Lung (tissue), 11 donors: ENCODE measurements at regions not wholly inside any gene's neighbourhood (a gene's known extent, or its start where the extent isn't known, plus 50 kb on each side); places are given as distances from the start of the nearest gene placed in this dataset.
A peak's percentile ranks its signal among the peaks of the same experiment; 100 is the strongest.

Source experiments
- ATAC-seq: fragments of 200-7000 bp; cut with Tn5 transposase; one replicate; pipeline ENCODE4 v1.9.1; 2020; ENCODE audit warnings: moderate number of reproducible peaks; ENCODE audit not compliant: insufficient read depth, low FRiP score
- DNase-seq, 3 donors: peaks; one replicate each; pipeline ENCODE4 v3.0.0-alpha.2; 2013 to 2017
- H3K27ac ChIP-seq, 2 donors: one replicate each; pipeline ENCODE4 v1.5.1; 2013; ENCODE audit warnings: mild to moderate bottlenecking in 2 of 2, moderate library complexity in 2 of 2, control low read depth in 1 of 2, inconsistent platforms in 1 of 2, low read depth in 1 of 2, low read length in 1 of 2
- H3K27me3 ChIP-seq, 3 donors: one replicate each; pipeline ENCODE4 v1.5.1; 2013; ENCODE audit warnings: low read length in 2 of 3; ENCODE audit not compliant: control insufficient read depth in 3 of 3, insufficient read depth in 3 of 3
- H3K36me3 ChIP-seq, 4 donors: one replicate each; pipeline ENCODE4 v1.5.1; 2013; ENCODE audit warnings: low read length in 4 of 4, mild to moderate bottlenecking in 1 of 4, moderate library complexity in 1 of 4; ENCODE audit not compliant: control insufficient read depth in 4 of 4, insufficient read depth in 4 of 4
- H3K4me1 ChIP-seq, 5 donors: one replicate each; pipeline ENCODE4 v1.5.1; 2013; ENCODE audit warnings: low read length in 5 of 5, mild to moderate bottlenecking in 2 of 5, moderate library complexity in 1 of 5; ENCODE audit not compliant: control insufficient read depth in 5 of 5, insufficient read depth in 5 of 5
- H3K4me3 ChIP-seq: one replicate; pipeline ENCODE4 v1.5.1; 2013; ENCODE audit warnings: mild to moderate bottlenecking, control low read depth, moderate library complexity
- H3K9ac ChIP-seq, 2 donors: one replicate each; pipeline ENCODE4 v1.5.1; 2013; ENCODE audit warnings: low read length in 2 of 2, control low read depth in 1 of 2; ENCODE audit not compliant: insufficient read depth in 1 of 2
- H3K9me3 ChIP-seq, 4 donors: one replicate each; pipeline ENCODE4 v1.5.1; 2013; ENCODE audit warnings: low read length in 3 of 4, mild to moderate bottlenecking in 1 of 4, moderate library complexity in 1 of 4; ENCODE audit not compliant: control insufficient read depth in 4 of 4, insufficient read depth in 3 of 4
- WGBS, 2 donors: extraction: QIAGEN DNeasy Blood & Tissue Kit; methylation state at CpG; one replicate each; pipeline ENCODE4 v1.1.7; 2013; 5-methylcytosine and 5-hydroxymethylcytosine counted together
- TF ChIP-seq, protein P1 (sequence below): IDR thresholded peaks from 2 replicates; pipeline ENCODE4 v1.5.1; 2012; ENCODE audit warnings: mild to moderate bottlenecking; ENCODE audit errors: control extremely low read depth, extremely low read depth
- donor health status: control.
- donor health status: control.
- donor health status: Bipolar disorder and iron deficiency.
- donor health status: healthy.
- donor health status: DM: yes; HTN: yes; CAD: no.

DNA sequence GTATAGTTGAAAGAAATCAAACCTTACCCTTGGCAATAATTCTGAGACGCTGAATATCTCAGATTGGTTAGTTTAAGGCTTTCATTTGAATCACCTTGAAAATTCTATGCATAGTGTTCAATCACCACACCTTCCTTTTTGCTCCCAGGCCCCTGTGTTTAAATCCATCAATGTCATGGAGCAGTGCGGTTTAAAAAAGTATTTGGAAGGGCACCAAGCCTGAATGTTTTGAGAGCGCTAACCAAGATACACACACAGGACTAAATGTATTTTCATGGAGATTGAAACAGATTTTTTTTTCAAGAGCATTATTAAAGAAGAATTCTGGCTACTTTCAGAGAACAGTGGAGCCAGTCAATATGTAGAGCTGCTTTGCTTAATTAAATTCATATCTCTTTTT, 195.7 kb downstream of the CENPW start:
- Histone ChIP-seq H3K9ac (no peak overlapping the region), H3K4me3 (no peak overlapping the region), H3K27me3 (no peaks in the 10 kb centered on the region), H3K36me3 (no peaks in the 10 kb centered on the region), H3K27ac (no peak overlapping the region), H3K4me1 (peaks cover 0 to 2% (median 0%) of the 10 kb centered on the region in 5 donors), H3K9me3 (no peaks in the 10 kb centered on the region)
- ATAC-seq (no peak), DNase-seq (no peak)
- 70 to 73% methylated on average over 3 of the region's 3 CpGs for WGBS, 2 donors
- TF ChIP-seq, protein P1, sequence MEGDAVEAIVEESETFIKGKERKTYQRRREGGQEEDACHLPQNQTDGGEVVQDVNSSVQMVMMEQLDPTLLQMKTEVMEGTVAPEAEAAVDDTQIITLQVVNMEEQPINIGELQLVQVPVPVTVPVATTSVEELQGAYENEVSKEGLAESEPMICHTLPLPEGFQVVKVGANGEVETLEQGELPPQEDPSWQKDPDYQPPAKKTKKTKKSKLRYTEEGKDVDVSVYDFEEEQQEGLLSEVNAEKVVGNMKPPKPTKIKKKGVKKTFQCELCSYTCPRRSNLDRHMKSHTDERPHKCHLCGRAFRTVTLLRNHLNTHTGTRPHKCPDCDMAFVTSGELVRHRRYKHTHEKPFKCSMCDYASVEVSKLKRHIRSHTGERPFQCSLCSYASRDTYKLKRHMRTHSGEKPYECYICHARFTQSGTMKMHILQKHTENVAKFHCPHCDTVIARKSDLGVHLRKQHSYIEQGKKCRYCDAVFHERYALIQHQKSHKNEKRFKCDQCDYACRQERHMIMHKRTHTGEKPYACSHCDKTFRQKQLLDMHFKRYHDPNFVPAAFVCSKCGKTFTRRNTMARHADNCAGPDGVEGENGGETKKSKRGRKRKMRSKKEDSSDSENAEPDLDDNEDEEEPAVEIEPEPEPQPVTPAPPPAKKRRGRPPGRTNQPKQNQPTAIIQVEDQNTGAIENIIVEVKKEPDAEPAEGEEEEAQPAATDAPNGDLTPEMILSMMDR = no peak

DNA sequence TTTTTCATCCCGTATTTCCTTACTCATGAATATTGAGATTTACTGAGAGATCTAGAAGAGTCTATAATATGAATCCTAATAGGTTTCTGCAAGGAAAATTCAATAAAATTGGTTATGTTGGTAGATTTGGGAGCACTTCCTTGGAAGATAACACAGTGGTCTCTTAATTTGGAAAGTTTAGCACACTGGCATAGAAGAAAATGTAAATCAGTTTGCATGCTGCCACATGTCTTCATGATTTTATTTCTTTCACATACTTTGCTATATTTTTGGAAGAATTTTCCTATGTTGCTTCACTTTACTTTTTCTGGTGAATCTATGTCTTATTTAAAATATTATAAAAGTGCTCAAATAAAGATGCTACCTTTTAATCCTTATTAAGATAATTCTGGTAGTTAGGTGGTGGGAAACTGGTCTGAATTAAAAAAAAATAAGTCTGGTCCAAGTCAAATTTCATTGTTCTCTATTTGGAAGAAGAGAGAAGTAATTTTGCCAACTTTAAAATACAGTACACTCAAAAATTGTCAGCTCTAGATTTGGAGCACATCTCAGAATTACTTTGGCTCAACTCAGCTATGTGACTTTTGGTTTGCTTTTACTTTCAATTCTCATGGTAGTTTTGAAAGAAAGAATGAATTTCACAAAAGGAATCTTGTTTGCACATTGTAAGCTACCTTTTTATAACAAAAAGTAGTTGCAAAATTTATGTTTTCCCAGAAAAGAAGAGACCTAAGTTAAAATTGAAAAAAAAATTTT, 197.3 kb downstream of the CENPW start:
- Histone ChIP-seq H3K4me3 (no peak overlapping the region), H3K27me3 (no peaks in the 10 kb centered on the region), H3K27ac (no peak overlapping the region), H3K36me3 (no peaks in the 10 kb centered on the region), H3K9me3 (no peaks in the 10 kb centered on the region), H3K4me1 (no peaks in the 10 kb centered on the region), H3K9ac (no peak overlapping the region)
- WGBS, 2 donors = 77 to 95% methylated on average over 1 of the region's 1 CpG
- no peak for ATAC-seq
- TF ChIP-seq, protein P1 = no peak
- peak in 1 of 3 donors; percentile 7 for DNase-seq

DNA sequence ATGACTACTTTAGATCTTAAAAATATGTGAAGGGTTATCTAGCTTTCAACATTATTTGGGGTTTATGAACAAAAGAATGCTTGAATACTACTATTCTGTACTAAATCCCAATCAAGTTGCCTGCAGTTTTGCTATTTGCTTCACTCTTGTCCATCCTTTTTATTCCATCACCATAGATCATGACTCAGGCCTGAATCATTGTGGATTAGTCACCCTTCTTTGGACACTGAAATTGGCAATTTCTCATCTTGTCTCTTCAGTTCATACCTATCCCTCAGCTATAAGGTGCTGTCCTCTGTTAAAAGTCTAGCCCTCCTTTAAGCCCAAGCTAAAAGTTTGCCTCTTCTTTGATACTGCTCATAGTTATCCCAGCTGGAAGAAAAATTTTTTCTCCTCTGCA, 199.1 kb downstream of the CENPW start:
- H3K4me1 ChIP-seq = no peaks in the 10 kb centered on the region
- H3K9ac ChIP-seq = no peak overlapping the region
- TF ChIP-seq, protein P1 = no peak
- ATAC-seq (no peak), DNase-seq (no peak)
- H3K27me3 ChIP-seq = no peaks in the 10 kb centered on the region
- H3K36me3 ChIP-seq = no peaks in the 10 kb centered on the region
- peaks cover 0 to under 1% (median 0%) of the 10 kb centered on the region in 4 donors for H3K9me3 ChIP-seq
- H3K27ac ChIP-seq = no peak overlapping the region
- no peak overlapping the region for H3K4me3 ChIP-seq

DNA sequence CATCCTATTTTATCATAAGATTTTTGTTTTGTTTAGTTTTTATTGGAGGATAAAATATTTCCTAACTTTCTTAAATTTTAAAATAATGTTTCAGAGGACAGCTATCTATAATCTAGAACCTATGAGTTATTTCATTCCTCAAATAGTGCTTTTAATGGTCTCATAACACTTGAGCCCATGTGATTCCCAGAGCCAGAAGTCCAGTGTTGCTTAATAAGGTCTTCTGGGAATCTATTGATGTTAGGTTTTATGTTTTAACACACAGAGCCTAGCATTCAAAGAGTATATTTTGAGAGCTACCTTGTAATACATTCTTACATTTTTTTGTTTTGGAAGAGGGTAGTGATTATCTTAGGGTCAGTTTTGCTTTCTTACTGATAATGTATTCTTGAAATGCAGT, 200.2 kb downstream of the CENPW start:
- no peak overlapping the region for H3K9ac ChIP-seq
- DNase-seq (no peak), ATAC-seq (no peak)
- no peak overlapping the region for H3K4me3 ChIP-seq
- H3K4me1 ChIP-seq = no peaks in the 10 kb centered on the region
- H3K27ac ChIP-seq = no peak overlapping the region
- H3K27me3 ChIP-seq = no peaks in the 10 kb centered on the region
- H3K36me3 ChIP-seq = no peaks in the 10 kb centered on the region
- peaks cover 0 to 3% (median 0%) of the 10 kb centered on the region in 4 donors for H3K9me3 ChIP-seq
- TF ChIP-seq, protein P1 = no peak
